Glutamatergic neuron (in vitro differentiated cells): ENCODE measurements at regions not wholly inside any gene's neighbourhood (a gene's known extent, or its start where the extent isn't known, plus 50 kb on each side); places are given as distances from the start of the nearest gene placed in this dataset.

ENCODE experiments used
- DNase-seq: peaks from one replicate; pipeline ENCODE4 v3.0.0; 2022
- H3K27ac Mint-ChIP-seq: one replicate; pipeline ENCODE4 v1.8.0; 2020; ENCODE audit warnings: mild to moderate bottlenecking, mixed read lengths, inconsistent platforms; ENCODE audit not compliant: unreplicated experiment
- H3K27me3 Mint-ChIP-seq: one replicate; pipeline ENCODE4 v1.8.0; 2020; ENCODE audit warnings: mild to moderate bottlenecking, moderate library complexity, mixed read lengths, inconsistent platforms; ENCODE audit not compliant: unreplicated experiment
- H3K36me3 Mint-ChIP-seq: one replicate; pipeline ENCODE4 v1.8.0; 2020; ENCODE audit warnings: mild to moderate bottlenecking, mixed read lengths, inconsistent platforms; ENCODE audit not compliant: unreplicated experiment
- H3K4me1 Mint-ChIP-seq: one replicate; pipeline ENCODE4 v1.8.0; 2020; ENCODE audit warnings: mild to moderate bottlenecking, low read depth, mixed read lengths, inconsistent platforms; ENCODE audit not compliant: unreplicated experiment
- H3K4me3 Mint-ChIP-seq: one replicate; pipeline ENCODE4 v1.8.0; 2020; ENCODE audit warnings: mild to moderate bottlenecking, mixed read lengths, inconsistent platforms; ENCODE audit not compliant: unreplicated experiment
- H3K9me3 Mint-ChIP-seq: one replicate; pipeline ENCODE4 v1.8.0; 2020; ENCODE audit warnings: mild to moderate bottlenecking, moderate library complexity, mixed read lengths, inconsistent platforms; ENCODE audit not compliant: unreplicated experiment
- TF ChIP-seq, protein P1 (sequence below): fragments of 200-600 bp; sonication (generic); IDR thresholded peaks from one replicate; pipeline ENCODE4 v1.5.0; 2021; ENCODE audit not compliant: partially characterized antibody, unreplicated experiment

DNA sequence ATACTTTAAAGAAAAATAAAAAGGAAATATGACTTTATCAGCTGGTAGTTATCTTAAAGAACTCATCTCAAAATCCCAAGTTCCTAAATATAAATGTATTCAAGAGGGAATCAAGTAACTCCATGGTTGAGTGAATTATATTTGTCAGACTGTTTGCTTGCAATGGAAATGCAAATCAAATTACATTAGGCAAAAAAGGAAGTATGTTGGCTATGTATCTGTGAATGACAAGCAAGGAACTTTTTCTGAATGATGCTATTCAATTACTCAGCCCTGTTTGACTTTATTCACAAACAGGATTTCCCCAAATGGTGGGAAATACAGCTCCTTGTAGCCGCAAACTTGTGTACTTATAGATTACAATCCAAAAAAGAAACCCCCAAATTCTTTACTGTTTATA, 309.1 kb downstream of the ARL6IP6 start:
- DNase-seq: no peak
- Mint-ChIP-seq H3K4me1 (peaks cover 2% of the 10 kb centered on the region), H3K27ac (no peak overlapping the region), H3K27me3 (peaks cover 3% of the 10 kb centered on the region), H3K9me3 (no peaks in the 10 kb centered on the region), H3K36me3 (no peaks in the 10 kb centered on the region), H3K4me3 (no peak overlapping the region)
- TF ChIP-seq, protein P1, sequence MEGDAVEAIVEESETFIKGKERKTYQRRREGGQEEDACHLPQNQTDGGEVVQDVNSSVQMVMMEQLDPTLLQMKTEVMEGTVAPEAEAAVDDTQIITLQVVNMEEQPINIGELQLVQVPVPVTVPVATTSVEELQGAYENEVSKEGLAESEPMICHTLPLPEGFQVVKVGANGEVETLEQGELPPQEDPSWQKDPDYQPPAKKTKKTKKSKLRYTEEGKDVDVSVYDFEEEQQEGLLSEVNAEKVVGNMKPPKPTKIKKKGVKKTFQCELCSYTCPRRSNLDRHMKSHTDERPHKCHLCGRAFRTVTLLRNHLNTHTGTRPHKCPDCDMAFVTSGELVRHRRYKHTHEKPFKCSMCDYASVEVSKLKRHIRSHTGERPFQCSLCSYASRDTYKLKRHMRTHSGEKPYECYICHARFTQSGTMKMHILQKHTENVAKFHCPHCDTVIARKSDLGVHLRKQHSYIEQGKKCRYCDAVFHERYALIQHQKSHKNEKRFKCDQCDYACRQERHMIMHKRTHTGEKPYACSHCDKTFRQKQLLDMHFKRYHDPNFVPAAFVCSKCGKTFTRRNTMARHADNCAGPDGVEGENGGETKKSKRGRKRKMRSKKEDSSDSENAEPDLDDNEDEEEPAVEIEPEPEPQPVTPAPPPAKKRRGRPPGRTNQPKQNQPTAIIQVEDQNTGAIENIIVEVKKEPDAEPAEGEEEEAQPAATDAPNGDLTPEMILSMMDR: no peak

DNA sequence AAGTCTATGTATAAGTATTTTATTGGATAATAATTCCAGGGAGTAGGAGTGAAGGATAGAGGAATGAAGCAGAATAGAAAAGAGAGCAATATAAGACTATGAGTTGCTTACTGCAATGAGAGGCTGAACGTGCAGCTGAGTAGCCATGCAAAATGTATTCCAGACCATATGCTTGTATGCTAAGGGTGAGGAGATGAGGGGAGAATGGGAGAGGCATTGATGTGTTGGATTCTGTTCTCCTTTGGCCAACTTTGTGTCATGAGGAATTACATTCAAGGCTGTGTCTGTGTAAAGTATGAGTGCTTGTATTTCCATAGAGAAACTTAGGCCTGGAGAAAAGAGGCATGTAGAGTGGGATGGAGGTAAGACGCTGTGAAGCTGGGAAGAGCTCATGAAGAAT, 301.8 kb downstream of the ARL6IP6 start:
- peaks cover 7% of the 10 kb centered on the region for H3K36me3 Mint-ChIP-seq
- no peak overlapping the region for H3K4me3 Mint-ChIP-seq
- no peaks in the 10 kb centered on the region for H3K4me1 Mint-ChIP-seq
- no peaks in the 10 kb centered on the region for H3K27me3 Mint-ChIP-seq
- H3K9me3 Mint-ChIP-seq: peaks cover 8% of the 10 kb centered on the region
- H3K27ac Mint-ChIP-seq: no peak overlapping the region
- TF ChIP-seq, protein P1: no peak
- no peak for DNase-seq

DNA sequence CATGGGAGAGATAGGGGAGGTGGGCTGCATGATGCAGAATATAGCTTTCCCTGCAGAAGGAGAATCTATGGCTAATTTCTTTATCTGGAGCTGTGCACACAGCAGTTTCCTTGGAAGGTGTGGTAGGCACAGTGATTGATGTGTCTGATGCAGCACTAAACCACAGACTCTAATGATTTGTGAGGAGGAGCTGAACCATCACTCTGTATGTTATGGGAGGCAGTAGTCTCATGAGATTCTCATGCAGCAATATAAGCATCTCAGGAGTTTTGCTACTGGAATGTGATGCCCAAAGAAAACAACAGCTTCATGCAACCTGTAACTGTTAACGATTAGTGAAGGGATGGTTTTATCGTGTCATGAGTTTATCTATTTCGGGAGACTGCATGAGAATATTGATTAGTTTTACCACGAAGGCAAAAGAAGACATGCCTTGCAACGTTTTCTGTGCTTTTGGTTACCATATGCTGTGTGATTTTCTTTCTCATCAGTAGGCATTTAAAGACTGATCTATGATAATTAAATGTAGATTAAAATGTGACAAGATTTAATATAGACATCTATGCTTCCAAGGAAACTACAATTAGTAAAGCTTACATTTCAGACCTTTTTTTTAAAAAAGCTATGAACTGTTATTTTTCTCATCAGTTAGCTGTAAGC, 286.8 kb downstream of the ARL6IP6 start:
- Mint-ChIP-seq H3K27ac (no peak overlapping the region), H3K4me1 (peaks cover 4% of the 10 kb centered on the region), H3K9me3 (no peaks in the 10 kb centered on the region), H3K27me3 (peaks cover 2% of the 10 kb centered on the region), H3K4me3 (no peak overlapping the region), H3K36me3 (no peaks in the 10 kb centered on the region)
- DNase-seq: no peak
- TF ChIP-seq, protein P1: no peak

DNA sequence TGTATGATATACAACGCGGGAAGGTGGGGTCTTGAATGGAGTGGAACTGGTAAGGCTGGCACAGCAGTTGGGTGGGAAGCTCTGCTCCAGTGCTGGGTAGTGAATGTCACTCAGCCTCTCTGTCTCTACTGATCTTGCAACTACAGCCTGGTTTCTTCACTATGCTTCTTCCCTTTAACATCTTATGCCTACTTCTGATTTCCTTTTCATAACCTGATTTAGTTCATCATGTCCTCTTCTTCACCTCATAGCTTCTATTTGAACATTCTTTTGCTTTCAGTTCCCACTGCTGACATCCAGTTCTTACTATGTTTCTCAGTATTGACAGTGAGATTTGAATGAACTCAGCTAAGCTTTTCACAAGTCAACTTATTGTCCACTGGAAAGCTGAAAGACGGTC, 286.2 kb downstream of the ARL6IP6 start:
- H3K27ac Mint-ChIP-seq: no peak overlapping the region
- TF ChIP-seq, protein P1: no peak
- no peak overlapping the region for H3K4me3 Mint-ChIP-seq
- H3K27me3 Mint-ChIP-seq: peaks cover 2% of the 10 kb centered on the region
- no peaks in the 10 kb centered on the region for H3K36me3 Mint-ChIP-seq
- H3K9me3 Mint-ChIP-seq: no peaks in the 10 kb centered on the region
- DNase-seq: no peak
- peaks cover 4% of the 10 kb centered on the region for H3K4me1 Mint-ChIP-seq

DNA sequence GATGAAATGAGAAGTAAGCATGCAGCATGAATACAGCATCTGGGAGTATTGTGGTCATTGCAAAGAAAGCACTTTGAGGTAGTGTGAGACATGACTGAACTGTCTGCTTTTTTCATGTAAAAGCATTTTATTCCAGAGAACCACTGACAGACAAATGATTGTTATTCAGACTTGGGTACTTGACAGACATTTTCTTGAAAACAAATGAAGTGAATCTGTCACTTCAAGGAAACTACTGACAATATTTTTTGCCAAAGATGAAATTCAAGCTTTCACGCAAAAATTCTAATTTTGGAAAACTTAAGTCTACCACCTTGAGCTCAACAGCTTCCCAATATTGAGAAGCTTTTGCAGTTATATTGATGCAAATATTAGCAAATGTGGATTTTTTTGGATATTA, 255.7 kb downstream of the ARL6IP6 start:
- H3K27ac Mint-ChIP-seq: no peak overlapping the region
- H3K27me3 Mint-ChIP-seq: no peaks in the 10 kb centered on the region
- peaks cover 7% of the 10 kb centered on the region for H3K9me3 Mint-ChIP-seq
- no peak overlapping the region for H3K4me3 Mint-ChIP-seq
- no peak for DNase-seq
- peaks cover 11% of the 10 kb centered on the region for H3K36me3 Mint-ChIP-seq
- TF ChIP-seq, protein P1: no peak
- no peaks in the 10 kb centered on the region for H3K4me1 Mint-ChIP-seq
